ENCODE measurements at regions not wholly inside any gene's neighbourhood (a gene's known extent, or its start where the extent isn't known, plus 50 kb on each side); places are given as distances from the start of the nearest gene placed in this dataset.

- H3K27me3 ChIP-seq (ENCODE audit: control insufficient read depth in 2 of 2, insufficient read depth in 2 of 2, low read length in 2 of 2) = no peaks in the 10 kb centered on the region
- no peaks in the 10 kb centered on the region for H3K79me2 ChIP-seq (ENCODE audit: insufficient read depth, low read length)
- Mint-ChIP-seq H3K36me3 (no peaks in the 10 kb centered on the region), H3K9me3 (peaks cover 0 to 6% (median under 1%) of the 10 kb centered on the region in 7 donors), H3K4me3 (no peak overlapping the region), H3K4me1 (no peaks in the 10 kb centered on the region), H3K27ac (no peak overlapping the region), H3K27me3 (ENCODE audit: low read depth in 3 of 3) (no peaks in the 10 kb centered on the region)
- intact Hi-C loops (cut with micrococcal nuclease) = no loop called here
- H3K9me3 ChIP-seq (replicated peaks in 1 of 2; ENCODE audit: control insufficient read depth in 1 of 2, insufficient read depth in 1 of 2, low read length in 2 of 2) = peaks cover 0 to 6% of the 10 kb centered on the region in 2 donors
- no peak for DNase-seq
- H4K20me1 ChIP-seq (ENCODE audit: insufficient read depth, low read length) = no peaks in the 10 kb centered on the region
- WGBS (ENCODE audit: insufficient coverage) = no CpG with 5 or more reads among the region's 1 CpG
- no peak overlapping the region for H3K27ac ChIP-seq (ENCODE audit: low read depth in 1 of 2, low read length in 2 of 2)
- TF ChIP-seq CTCF (IDR thresholded peaks at IDR 0.05) = no peak
- no peak overlapping the region for H2AFZ ChIP-seq (ENCODE audit: insufficient read depth, low read depth, low read length, poor library complexity, severe bottlenecking)
- H3K9ac ChIP-seq (ENCODE audit: insufficient read depth, low read length, poor library complexity, severe bottlenecking) = no peak overlapping the region
- H3K4me3 ChIP-seq (replicated peaks in 1 of 3; ENCODE audit: low read depth in 2 of 3, low read length in 3 of 3) = no peak overlapping the region
- H3K4me2 ChIP-seq (replicated peaks; ENCODE audit: extremely low read depth, low read length, poor library complexity, severe bottlenecking) = no peak overlapping the region
- H3K36me3 ChIP-seq (replicated peaks in 1 of 2; ENCODE audit: control insufficient read depth in 1 of 2, insufficient read depth in 2 of 2, low read length in 2 of 2) = no peaks in the 10 kb centered on the region
- no peaks in the 10 kb centered on the region for H3K4me1 ChIP-seq (ENCODE audit: control insufficient read depth in 1 of 2, insufficient read depth in 2 of 2, low read length in 2 of 2)
Measured at GRCh38 chr3:162435750-162436149, 939.1 kb downstream of the OTOL1 start.

DNA sequence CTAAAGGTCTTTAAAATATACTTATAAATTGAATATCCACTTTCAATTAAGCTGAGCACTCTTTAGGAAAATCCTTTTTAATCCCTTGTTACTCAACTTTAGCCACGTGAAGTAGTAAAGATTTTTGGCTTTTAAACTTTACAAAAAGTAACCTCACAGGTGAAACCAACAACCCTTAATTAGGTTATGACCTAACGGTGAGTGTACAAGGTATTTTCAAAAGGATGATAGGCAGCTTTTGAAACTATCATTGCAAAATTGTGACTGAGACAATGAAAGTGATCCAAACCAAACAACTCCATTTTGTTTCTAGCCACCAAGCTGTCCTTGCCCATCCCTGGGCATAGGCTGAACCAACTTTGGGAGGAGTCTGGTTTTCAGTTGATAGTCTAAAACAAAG lies 940.2 kb downstream of the OTOL1 start:
- Histone ChIP-seq H3K79me2 (ENCODE audit: insufficient read depth, low read length) (no peaks in the 10 kb centered on the region), H2AFZ (ENCODE audit: insufficient read depth, low read depth, low read length, poor library complexity, severe bottlenecking) (no peak overlapping the region), H3K9ac (ENCODE audit: insufficient read depth, low read length, poor library complexity, severe bottlenecking) (no peak overlapping the region), H3K9me3 (replicated peaks in 1 of 2; ENCODE audit: control insufficient read depth in 1 of 2, insufficient read depth in 1 of 2, low read length in 2 of 2) (peaks cover 0 to 6% of the 10 kb centered on the region in 2 donors), H3K27me3 (ENCODE audit: control insufficient read depth in 2 of 2, insufficient read depth in 2 of 2, low read length in 2 of 2) (no peaks in the 10 kb centered on the region), H3K36me3 (replicated peaks in 1 of 2; ENCODE audit: control insufficient read depth in 1 of 2, insufficient read depth in 2 of 2, low read length in 2 of 2) (no peaks in the 10 kb centered on the region), H3K4me2 (replicated peaks; ENCODE audit: extremely low read depth, low read length, poor library complexity, severe bottlenecking) (no peak overlapping the region), H3K4me1 (ENCODE audit: control insufficient read depth in 1 of 2, insufficient read depth in 2 of 2, low read length in 2 of 2) (no peaks in the 10 kb centered on the region), H3K27ac (ENCODE audit: low read depth in 1 of 2, low read length in 2 of 2) (no peak overlapping the region), H4K20me1 (ENCODE audit: insufficient read depth, low read length) (no peaks in the 10 kb centered on the region), H3K4me3 (replicated peaks in 1 of 3; ENCODE audit: low read depth in 2 of 3, low read length in 3 of 3) (no peak overlapping the region)
- TF ChIP-seq CTCF (IDR thresholded peaks at IDR 0.05) = no peak
- no peaks in the 10 kb centered on the region for H3K36me3 Mint-ChIP-seq
- intact Hi-C loops (cut with micrococcal nuclease) = no loop called here
- no peak for DNase-seq
- WGBS (ENCODE audit: insufficient coverage) = no CpG with 5 or more reads among the region's 2 CpGs
- H3K4me1 Mint-ChIP-seq = no peaks in the 10 kb centered on the region
- no peak overlapping the region for H3K4me3 Mint-ChIP-seq
- no peaks in the 10 kb centered on the region for H3K27me3 Mint-ChIP-seq (ENCODE audit: low read depth in 3 of 3)
- peaks cover 0 to 6% (median 0%) of the 10 kb centered on the region in 7 donors for H3K9me3 Mint-ChIP-seq
- no peak overlapping the region for H3K27ac Mint-ChIP-seq

Data from CD14-positive monocyte (primary cell).